Right ventricle myocardium inferior (tissue), 1 donor: ENCODE measurements at regions not wholly inside any gene's neighbourhood (a gene's known extent, or its start where the extent isn't known, plus 50 kb on each side); places are given as distances from the start of the nearest gene placed in this dataset.
"Not testable (repeated sequence)": the region's sequence is repeated elsewhere in the genome, so short reads cannot be mapped to it uniquely, and the experiment has no call there.

Source experiments
- ATAC-seq: fragments of 200-7000 bp; cut with Tn5 transposase; one replicate; pipeline ENCODE4 v1.9.1; 2020; ENCODE audit warnings: mild to moderate bottlenecking, moderate library complexity
- DNase-seq: peaks from one replicate; pipeline ENCODE4 v3.0.0; 2021; ENCODE audit errors: missing footprints
- intact Hi-C: fragments of 100-400 bp; cut with DNase I; formaldehyde crosslinking; loops from one replicate; pipeline ENCODE4 v1.11.0; 2022
- donor health status: DM: no; HTN: yes; CAD: no; lungs with severe emphysema.

DNA sequence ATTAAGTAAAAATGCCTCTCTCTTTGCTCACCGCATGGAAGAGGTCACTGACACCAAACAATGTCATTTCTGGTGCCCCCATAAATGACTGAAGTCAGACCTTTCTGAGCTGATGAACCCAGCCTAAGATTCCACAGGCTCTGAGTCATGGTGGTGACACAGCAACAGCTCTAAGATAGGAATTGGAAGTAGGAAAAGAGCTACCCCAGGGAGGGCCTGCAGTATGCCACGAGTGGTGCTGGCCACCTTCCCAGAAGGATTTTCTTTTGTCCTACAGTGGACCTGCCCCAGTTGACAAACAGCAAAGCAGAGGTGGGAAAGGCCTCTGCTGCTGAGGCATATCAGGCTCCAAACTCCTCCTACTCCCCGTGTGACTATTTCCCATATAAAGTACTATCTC, 208.1 kb downstream of the MINAR1 start:
- ATAC-seq (no peak), DNase-seq (no peak)
- intact Hi-C loops = no loop called here

- intact Hi-C loops = no loop called here
- ATAC-seq = no peak
- no peak for DNase-seq
Observed at GRCh38 chr15:79641841-79642240, 209.7 kb downstream of the MINAR1 start.

GRCh38 chr15:79643393-79643792, 211.3 kb downstream of the MINAR1 start:
- DNase-seq (no peak), ATAC-seq (no peak)
- intact Hi-C loops = no loop called here

- no peak for DNase-seq
- ATAC-seq = no peak
- intact Hi-C loops = no loop called here
Observed at GRCh38 chr15:79644091-79644490, 212.0 kb downstream of the MINAR1 start.

DNA sequence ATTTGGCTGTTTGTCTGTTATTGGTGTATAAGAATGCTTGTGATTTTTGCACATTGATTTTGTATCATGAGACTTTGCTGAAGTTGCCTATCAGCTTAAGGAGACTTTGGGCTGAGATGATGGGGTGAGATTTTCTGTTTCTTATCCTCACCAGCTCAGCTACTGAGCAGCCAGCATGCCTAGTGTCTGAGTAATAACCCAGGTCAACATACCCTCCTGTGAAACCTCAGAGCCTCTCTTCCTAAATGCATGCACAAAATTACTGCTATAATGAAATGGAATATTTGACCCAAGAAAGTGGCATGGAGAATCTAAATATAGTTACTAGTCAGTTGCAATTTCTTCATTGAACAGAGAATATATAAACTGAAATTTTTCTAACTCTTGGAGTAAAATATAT, 220.8 kb downstream of the MINAR1 start:
- intact Hi-C loops = not testable (repeated sequence)

GRCh38 chr15:79653533-79653932, 221.4 kb downstream of the MINAR1 start:
- no peak for DNase-seq
- ATAC-seq = no peak
- intact Hi-C loops = no loop called here

More for the DNA sequence above, 220.8 kb downstream of the MINAR1 start:
- not testable (repeated sequence) for ATAC-seq, DNase-seq

GRCh38 chr15:79656151-79657000, 224.2 kb downstream of the MINAR1 start:
- ATAC-seq (no peak), DNase-seq (no peak)
- intact Hi-C loops = no loop called here

- DNase-seq (no peak), ATAC-seq (no peak)
- intact Hi-C loops = no loop called here
Observed at GRCh38 chr15:79657722-79658121, 225.6 kb downstream of the MINAR1 start.

DNA sequence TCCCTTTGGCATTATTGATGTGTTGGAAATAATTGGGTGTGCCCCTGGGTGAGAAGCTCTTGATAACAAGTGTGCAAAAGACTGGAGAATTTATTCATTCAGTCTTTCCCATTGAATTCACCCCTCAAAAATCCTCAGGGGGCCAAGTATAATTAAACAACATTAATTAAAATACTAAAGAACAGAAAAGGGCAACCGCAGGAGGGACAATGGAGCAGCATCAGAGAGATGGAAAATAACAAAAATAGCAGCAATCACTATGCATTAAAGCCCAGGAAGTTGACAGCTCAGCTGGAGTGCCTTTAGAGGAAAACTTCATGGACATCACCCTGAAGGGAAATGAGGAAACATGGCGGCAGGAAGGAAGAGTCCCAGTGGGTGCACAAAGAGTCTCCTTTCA, 227.6 kb downstream of the MINAR1 start:
- intact Hi-C loops = no loop called here
- DNase-seq = no peak
- no peak for ATAC-seq

- intact Hi-C loops = no loop called here
- DNase-seq = no peak
Observed at GRCh38 chr15:79661411-79661810, 229.3 kb downstream of the MINAR1 start.

GRCh38 chr15:79673416-79674123, 223.2 kb downstream of the MTHFS start:
- ATAC-seq (no peak), DNase-seq (no peak)
- intact Hi-C loops = no loop called here

More at GRCh38 chr15:79661411-79661810, 229.3 kb downstream of the MINAR1 start:
- no peak for ATAC-seq

DNA sequence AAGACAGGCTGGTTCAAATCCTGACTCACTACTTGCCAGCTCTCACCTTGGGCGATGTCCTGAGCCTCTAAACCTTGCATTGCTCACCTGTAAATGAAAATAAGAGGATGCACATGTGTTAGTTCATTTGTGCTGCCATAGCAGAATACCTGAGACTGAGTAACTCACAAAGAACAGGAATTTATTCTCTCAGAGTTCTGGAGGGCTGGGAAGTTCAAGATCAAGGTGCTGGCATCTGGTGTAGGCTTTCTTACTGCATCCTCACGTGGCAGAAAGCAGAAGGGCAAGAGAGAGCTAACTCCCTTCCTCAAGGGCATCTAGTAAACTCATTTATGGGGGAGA, 222.7 kb downstream of the MTHFS start:
- intact Hi-C loops = no loop called here
- DNase-seq = no peak
- ATAC-seq = no peak

- DNase-seq (no peak), ATAC-seq (no peak)
- intact Hi-C loops = no loop called here
Observed at GRCh38 chr15:79675982-79676381, 220.8 kb downstream of the MTHFS start.

DNA sequence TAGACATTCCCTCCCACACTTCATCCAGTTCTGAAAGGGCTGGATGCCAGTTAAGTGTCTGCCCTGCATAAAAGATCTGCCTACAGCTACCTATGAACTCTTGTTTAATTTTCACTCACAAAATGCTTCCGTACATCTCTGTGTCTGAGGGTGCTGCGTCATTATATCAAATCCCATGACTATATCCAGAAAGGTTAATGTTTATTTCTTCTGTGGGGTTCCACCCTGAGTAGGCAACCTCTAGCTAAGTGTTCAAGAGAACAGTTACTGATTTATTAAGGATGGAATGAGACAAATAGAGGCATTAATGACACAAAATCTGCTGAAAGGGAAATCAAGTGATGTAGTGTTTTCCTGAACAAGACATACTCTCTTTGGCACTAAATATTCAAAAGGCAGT, 220.2 kb downstream of the MTHFS start:
- intact Hi-C loops = no loop called here
- ATAC-seq (no peak), DNase-seq (no peak)

DNA sequence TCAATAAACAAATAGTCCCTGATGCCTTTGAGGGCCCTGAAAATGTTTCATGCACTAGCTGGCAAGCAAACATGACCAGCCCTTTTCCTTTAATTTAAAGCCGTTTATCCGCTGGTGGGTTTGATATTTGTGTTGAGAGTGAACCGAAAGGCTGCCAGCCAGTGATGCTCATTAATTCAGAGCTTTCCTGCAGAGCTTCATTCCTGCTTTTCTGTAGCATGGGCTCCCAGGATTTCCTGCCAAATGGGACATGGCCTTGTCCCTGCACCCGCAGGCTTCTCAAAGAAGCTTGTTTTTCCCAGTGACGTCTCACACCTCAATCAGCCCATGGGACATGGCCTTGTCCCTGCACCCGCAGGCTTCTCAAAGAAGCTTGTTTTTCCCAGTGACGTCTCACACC, 219.6 kb downstream of the MTHFS start:
- ATAC-seq = no peak
- intact Hi-C loops = no loop called here
- DNase-seq = no peak

DNA sequence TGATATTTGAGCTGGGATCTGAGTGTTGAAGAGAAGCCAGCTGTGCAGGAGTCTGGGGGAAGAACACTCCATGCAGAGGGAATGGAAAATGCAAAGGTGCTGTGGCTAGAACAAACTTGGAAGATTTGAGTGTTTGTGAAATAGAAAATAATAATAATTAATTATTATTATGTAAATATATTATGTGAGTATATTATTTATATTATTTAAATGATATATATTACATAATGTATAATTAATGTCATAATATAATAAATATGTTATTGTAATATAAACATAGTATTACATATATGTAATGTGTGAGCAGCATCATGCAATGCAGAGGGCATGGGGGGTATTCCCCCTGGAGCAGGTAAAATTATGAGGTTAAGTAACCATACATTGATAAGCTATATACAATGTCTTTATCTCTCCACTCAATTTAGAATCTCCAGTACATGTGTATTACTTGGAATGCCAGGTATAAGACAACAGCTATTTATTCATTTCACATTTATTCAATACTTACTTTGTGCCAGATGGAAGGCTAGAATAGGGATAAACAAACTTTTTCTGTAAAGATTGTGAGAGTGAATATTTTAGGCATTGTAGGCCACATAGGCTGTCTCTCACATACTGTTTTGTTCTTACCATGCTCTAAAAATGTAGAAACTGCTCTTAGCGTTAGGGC, 218.6 kb downstream of the MTHFS start:
- no peak for DNase-seq
- intact Hi-C loops = no loop called here
- no peak for ATAC-seq

DNA sequence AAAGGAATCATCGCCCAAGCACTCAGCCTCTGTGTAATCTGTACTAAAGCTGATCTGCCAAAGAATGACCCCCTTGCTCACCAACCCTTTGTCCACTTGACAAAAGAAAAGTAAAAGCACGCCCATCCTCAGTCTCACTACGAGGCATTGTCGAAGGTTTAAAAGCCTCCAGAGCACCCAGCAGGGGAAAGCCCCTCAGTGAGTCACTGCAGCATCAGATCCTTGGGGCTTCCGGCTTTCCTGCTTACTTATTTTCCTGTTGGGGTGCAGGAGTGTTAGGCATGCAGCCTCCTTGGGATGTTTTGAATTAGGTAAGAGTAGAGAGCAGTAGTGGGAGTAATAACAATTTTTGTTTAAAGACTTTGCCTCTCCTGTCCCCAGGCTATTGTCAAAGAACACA, 216.1 kb downstream of the MTHFS start:
- intact Hi-C loops = no loop called here
- DNase-seq (no peak), ATAC-seq (no peak)

- DNase-seq = peak; percentile 62
- intact Hi-C loops = no loop called here
- ATAC-seq = peak; percentile 57
Observed at GRCh38 chr15:79682285-79682684, 214.5 kb downstream of the MTHFS start.

GRCh38 chr15:79682851-79683288, 213.9 kb downstream of the MTHFS start:
- ATAC-seq (no peak), DNase-seq (peak; percentile 56)
- intact Hi-C loops = no loop called here

DNA sequence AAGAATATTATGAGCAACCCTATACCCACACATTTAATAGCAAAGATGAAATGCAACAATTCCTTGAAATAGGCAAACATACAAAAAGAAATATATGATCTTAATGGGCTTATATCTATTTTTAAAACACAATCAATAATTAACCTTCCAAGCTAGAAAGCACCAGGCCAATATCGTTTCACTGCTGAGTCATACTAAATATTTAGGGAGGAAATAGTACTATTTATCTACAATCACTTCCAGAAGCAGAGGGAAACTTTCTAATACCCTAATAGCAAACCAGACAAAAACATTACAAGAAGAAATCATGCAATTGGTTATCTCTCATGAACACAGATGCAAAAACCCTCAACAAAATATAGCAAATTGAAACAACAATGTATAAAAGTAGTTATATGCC, 207.8 kb downstream of the MTHFS start:
- ATAC-seq = no peak
- intact Hi-C loops = no loop called here
- no peak for DNase-seq
